Activated CD4-positive, alpha-beta T cell treated with anti-CD3 and anti-CD28 coated beads, Interleukin-2, amount 50 U/mL, for 24 hours (primary cell): ENCODE measurements at regions not wholly inside any gene's neighbourhood (a gene's known extent, or its start where the extent isn't known, plus 50 kb on each side); places are given as distances from the start of the nearest gene placed in this dataset.
A peak's percentile ranks its signal among the peaks of the same experiment; 100 is the strongest.

Experiments used
- DNase-seq, 2 donors: peaks; one replicate each; pipeline ENCODE4 v3.0.0-alpha.2; 2020; ENCODE audit warnings: low read depth in 1 of 2, low spot score in 1 of 2

- DNase-seq, result no peak
Measured at GRCh38 chr12:19709889-19710288, 270.6 kb downstream of the AEBP2 start.

- no peak for DNase-seq
Measured at GRCh38 chr12:19710811-19711793, 271.8 kb downstream of the AEBP2 start.

GRCh38 chr12:19712041-19712440 lies 272.7 kb downstream of the AEBP2 start:
- no peak for DNase-seq

GRCh38 chr12:19718401-19718800 lies 279.1 kb downstream of the AEBP2 start:
- DNase-seq, result no peak

GRCh38 chr12:19719672-19720071 lies 280.4 kb downstream of the AEBP2 start:
- no peak for DNase-seq

GRCh38 chr12:19726122-19726521 lies 286.8 kb downstream of the AEBP2 start:
- DNase-seq, result no peak

GRCh38 chr12:19726592-19726991 lies 287.3 kb downstream of the AEBP2 start:
- no peak for DNase-seq

GRCh38 chr12:19737019-19737418 lies 297.7 kb downstream of the AEBP2 start:
- DNase-seq, result no peak

GRCh38 chr12:19739195-19739776 lies 300.0 kb downstream of the AEBP2 start:
- peak in 1 of 2 donors; percentile 9 for DNase-seq

GRCh38 chr12:19740472-19741131 lies 301.3 kb downstream of the AEBP2 start:
- DNase-seq, result no peak

GRCh38 chr12:19741132-19741489 lies 301.8 kb downstream of the AEBP2 start:
- no peak for DNase-seq

GRCh38 chr12:19744705-19745218 lies 305.5 kb downstream of the AEBP2 start:
- no peak for DNase-seq

GRCh38 chr12:19746471-19746870 lies 307.2 kb downstream of the AEBP2 start:
- DNase-seq, result no peak

GRCh38 chr12:19749906-19750574 lies 310.7 kb downstream of the AEBP2 start:
- no peak for DNase-seq

- DNase-seq, result no peak
Measured at GRCh38 chr12:19751078-19751477, 311.8 kb downstream of the AEBP2 start.

- DNase-seq, result no peak
Measured at GRCh38 chr12:19752712-19753111, 313.4 kb downstream of the AEBP2 start.

GRCh38 chr12:19755136-19755535 lies 315.8 kb downstream of the AEBP2 start:
- no peak for DNase-seq

- no peak for DNase-seq
Measured at GRCh38 chr12:19757317-19757877, 318.1 kb downstream of the AEBP2 start.

GRCh38 chr12:19759227-19759626 lies 319.9 kb downstream of the AEBP2 start:
- DNase-seq, result no peak

GRCh38 chr12:19760611-19761010 lies 321.3 kb downstream of the AEBP2 start:
- no peak for DNase-seq

- no peak for DNase-seq
Measured at GRCh38 chr12:19761463-19761862, 322.2 kb downstream of the AEBP2 start.
